Liver (tissue), 8 donors: ENCODE measurements at regions not wholly inside any gene's neighbourhood (a gene's known extent, or its start where the extent isn't known, plus 50 kb on each side); places are given as distances from the start of the nearest gene placed in this dataset.

ENCODE experiments used
- DNase-seq: peaks from one replicate; pipeline ENCODE4 v3.0.0-alpha.2; 2017; ENCODE audit warnings: low spot score
- H3K27ac ChIP-seq, 2 donors: one replicate each; pipeline ENCODE4 v1.7.0; 2013; ENCODE audit warnings: inconsistent platforms in 2 of 2, low read length in 2 of 2, control low read depth in 1 of 2, low read depth in 1 of 2, mild to moderate bottlenecking in 1 of 2
- H3K27me3 ChIP-seq, 4 donors: one replicate each; pipeline versions ENCODE4 v1.6.1 to v1.7.0; 2013; ENCODE audit warnings: low read length in 3 of 4, inconsistent platforms in 1 of 4, mild to moderate bottlenecking in 1 of 4, moderate library complexity in 1 of 4; ENCODE audit not compliant: control insufficient read depth in 4 of 4, insufficient read depth in 4 of 4
- H3K36me3 ChIP-seq, 4 donors: one replicate each; pipeline versions ENCODE4 v1.6.1 to v1.7.0; 2013; ENCODE audit warnings: low read length in 3 of 4, mild to moderate bottlenecking in 3 of 4, low read depth in 1 of 4, moderate library complexity in 1 of 4; ENCODE audit not compliant: control insufficient read depth in 4 of 4, insufficient read depth in 3 of 4
- H3K4me1 ChIP-seq, 4 donors: one replicate each; pipeline versions ENCODE4 v1.6.1 to v1.7.0; 2013; ENCODE audit warnings: low read length in 3 of 4, mild to moderate bottlenecking in 3 of 4, moderate library complexity in 1 of 4; ENCODE audit not compliant: control insufficient read depth in 4 of 4, insufficient read depth in 4 of 4
- H3K4me3 ChIP-seq, 3 donors: one replicate each; pipeline versions ENCODE4 v1.6.1 to v1.7.0; 2013; ENCODE audit warnings: low read length in 3 of 3, control low read depth in 1 of 3, low read depth in 1 of 3, mild to moderate bottlenecking in 1 of 3
- H3K9ac ChIP-seq, 2 donors: one replicate each; pipeline ENCODE4 v1.7.0; 2013; ENCODE audit warnings: low read length in 2 of 2, mild to moderate bottlenecking in 2 of 2, moderate library complexity in 2 of 2, control low read depth in 1 of 2, low read depth in 1 of 2
- H3K9me3 ChIP-seq, 4 donors: one replicate each; pipeline versions ENCODE4 v1.6.1 to v1.7.0; 2013; ENCODE audit warnings: low read length in 3 of 4; ENCODE audit not compliant: control insufficient read depth in 4 of 4
- EGR1 ChIP-seq, 2 donors: IDR thresholded peaks; 2 replicates each; pipeline ENCODE4 v1.6.1; 2016 to 2018; ENCODE audit warnings: antibody characterized with exemption in 2 of 2, low read depth in 2 of 2
- FOXA1 ChIP-seq: IDR thresholded peaks from 2 replicates; pipeline ENCODE4 v1.6.1; 2016; ENCODE audit warnings: antibody characterized with exemption
- FOXA2 ChIP-seq: IDR thresholded peaks from 2 replicates; pipeline ENCODE4 v1.6.1; 2016; ENCODE audit warnings: antibody characterized with exemption
- GABPA ChIP-seq, 2 donors: IDR thresholded peaks in 1 of 2; conservative IDR thresholded peaks in 1 of 2; 2 replicates each; pipeline ENCODE4 v1.6.1; 2016; ENCODE audit warnings: antibody characterized with exemption in 2 of 2, mild to moderate bottlenecking in 1 of 2, moderate library complexity in 1 of 2
- HNF4A ChIP-seq, 2 donors: conservative IDR thresholded peaks; 2 replicates each; pipeline ENCODE4 v1.6.1; 2016; ENCODE audit warnings: antibody characterized with exemption in 2 of 2, mild to moderate bottlenecking in 2 of 2
- HNF4G ChIP-seq: IDR thresholded peaks from 2 replicates; pipeline ENCODE4 v1.6.1; 2016; ENCODE audit warnings: antibody characterized with exemption
- JUND ChIP-seq, 2 donors: IDR thresholded peaks; 2 replicates each; pipeline ENCODE4 v1.6.1; 2016; ENCODE audit warnings: antibody characterized with exemption in 2 of 2
- NR2F2 ChIP-seq: IDR thresholded peaks from 2 replicates; pipeline ENCODE4 v1.6.1; 2016; ENCODE audit warnings: antibody characterized with exemption
- RAD21 ChIP-seq, 2 donors: IDR thresholded peaks; 2 replicates each; pipeline ENCODE4 v1.6.1; 2016; ENCODE audit warnings: antibody characterized with exemption in 2 of 2, mild to moderate bottlenecking in 2 of 2
- RXRA ChIP-seq, 2 donors: IDR thresholded peaks; 2 replicates each; pipeline ENCODE4 v1.6.1; 2017 to 2018; ENCODE audit warnings: antibody characterized with exemption in 2 of 2, mild to moderate bottlenecking in 1 of 2
- TAF1 ChIP-seq: conservative IDR thresholded peaks from 2 replicates; pipeline ENCODE4 v1.6.1; 2016; ENCODE audit warnings: antibody characterized with exemption, mild to moderate bottlenecking
- YY1 ChIP-seq: IDR thresholded peaks from 2 replicates; pipeline ENCODE4 v1.6.1; 2016; ENCODE audit warnings: antibody characterized with exemption, mild to moderate bottlenecking
- WGBS: extraction: QIAGEN DNeasy Blood & Tissue Kit; methylation state at CpG from one replicate; pipeline ENCODE4 v1.1.7; 2013; 5-methylcytosine and 5-hydroxymethylcytosine counted together
- TF ChIP-seq, protein P1 (sequence below): IDR thresholded peaks from 2 replicates; pipeline ENCODE4 v1.6.1; 2016; ENCODE audit warnings: antibody characterized with exemption, mild to moderate bottlenecking
- TF ChIP-seq, protein P2 (sequence below): fragments of 150-350 bp; IDR thresholded peaks from 2 replicates; pipeline ENCODE4 v1.5.1; 2017; ENCODE audit warnings: improper control_type of control experiment, low read depth, low read length; ENCODE audit not compliant: missing input control
- TF ChIP-seq, protein P3 (sequence below): IDR thresholded peaks from 2 replicates; pipeline ENCODE4 v1.6.1; 2016; ENCODE audit warnings: antibody characterized with exemption
- TF ChIP-seq, protein P4 (sequence below): IDR thresholded peaks from 2 replicates; pipeline ENCODE4 v1.6.1; 2016; ENCODE audit warnings: antibody characterized with exemption
- TF ChIP-seq, protein P5 (sequence below): IDR thresholded peaks from 2 replicates; pipeline ENCODE4 v1.6.1; 2016; ENCODE audit warnings: antibody characterized with exemption
- donor health status: healthy.
- donor health status: healthy.
- donor health status: healthy.
- donor health status: healthy.
- donor health status: healthy.

DNA sequence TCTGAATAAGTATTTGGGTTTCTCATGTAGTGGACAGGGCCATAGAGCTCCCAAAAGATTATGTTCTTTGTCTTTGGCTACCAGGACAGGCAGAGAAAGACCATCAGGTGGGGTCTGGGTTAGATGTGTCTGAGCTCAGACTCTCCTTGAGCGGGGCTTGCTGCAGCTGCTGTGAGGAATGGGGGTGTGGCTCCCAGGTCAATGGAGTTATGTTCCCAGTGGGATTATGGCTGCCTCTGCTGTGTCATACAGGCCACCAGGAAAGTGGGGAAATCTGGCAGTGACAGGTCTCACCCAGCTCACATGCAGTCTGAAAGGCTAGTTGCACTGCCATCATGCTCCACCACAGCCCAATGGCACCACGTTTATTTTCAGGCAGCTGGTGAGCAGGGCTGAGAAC lies 97.0 kb upstream of the FERD3L start:
- no peaks in the 10 kb centered on the region for H3K4me1 ChIP-seq
- no peaks in the 10 kb centered on the region for H3K36me3 ChIP-seq
- no peak for DNase-seq
- WGBS, result 49% methylated on average over 2 of the region's 2 CpGs
- TF ChIP-seq NR2F2, result no peak
- TF ChIP-seq FOXA2, result no peak
- TF ChIP-seq, protein P1, sequence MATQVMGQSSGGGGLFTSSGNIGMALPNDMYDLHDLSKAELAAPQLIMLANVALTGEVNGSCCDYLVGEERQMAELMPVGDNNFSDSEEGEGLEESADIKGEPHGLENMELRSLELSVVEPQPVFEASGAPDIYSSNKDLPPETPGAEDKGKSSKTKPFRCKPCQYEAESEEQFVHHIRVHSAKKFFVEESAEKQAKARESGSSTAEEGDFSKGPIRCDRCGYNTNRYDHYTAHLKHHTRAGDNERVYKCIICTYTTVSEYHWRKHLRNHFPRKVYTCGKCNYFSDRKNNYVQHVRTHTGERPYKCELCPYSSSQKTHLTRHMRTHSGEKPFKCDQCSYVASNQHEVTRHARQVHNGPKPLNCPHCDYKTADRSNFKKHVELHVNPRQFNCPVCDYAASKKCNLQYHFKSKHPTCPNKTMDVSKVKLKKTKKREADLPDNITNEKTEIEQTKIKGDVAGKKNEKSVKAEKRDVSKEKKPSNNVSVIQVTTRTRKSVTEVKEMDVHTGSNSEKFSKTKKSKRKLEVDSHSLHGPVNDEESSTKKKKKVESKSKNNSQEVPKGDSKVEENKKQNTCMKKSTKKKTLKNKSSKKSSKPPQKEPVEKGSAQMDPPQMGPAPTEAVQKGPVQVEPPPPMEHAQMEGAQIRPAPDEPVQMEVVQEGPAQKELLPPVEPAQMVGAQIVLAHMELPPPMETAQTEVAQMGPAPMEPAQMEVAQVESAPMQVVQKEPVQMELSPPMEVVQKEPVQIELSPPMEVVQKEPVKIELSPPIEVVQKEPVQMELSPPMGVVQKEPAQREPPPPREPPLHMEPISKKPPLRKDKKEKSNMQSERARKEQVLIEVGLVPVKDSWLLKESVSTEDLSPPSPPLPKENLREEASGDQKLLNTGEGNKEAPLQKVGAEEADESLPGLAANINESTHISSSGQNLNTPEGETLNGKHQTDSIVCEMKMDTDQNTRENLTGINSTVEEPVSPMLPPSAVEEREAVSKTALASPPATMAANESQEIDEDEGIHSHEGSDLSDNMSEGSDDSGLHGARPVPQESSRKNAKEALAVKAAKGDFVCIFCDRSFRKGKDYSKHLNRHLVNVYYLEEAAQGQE, result no peak
- TF ChIP-seq TAF1, result no peak
- TF ChIP-seq HNF4A (conservative IDR thresholded peaks at IDR 0.05), result no peak
- no peak for TF ChIP-seq EGR1 (IDR thresholded peaks at IDR 0.05; ENCODE audit: low read depth in 2 of 2)
- TF ChIP-seq, protein P2, sequence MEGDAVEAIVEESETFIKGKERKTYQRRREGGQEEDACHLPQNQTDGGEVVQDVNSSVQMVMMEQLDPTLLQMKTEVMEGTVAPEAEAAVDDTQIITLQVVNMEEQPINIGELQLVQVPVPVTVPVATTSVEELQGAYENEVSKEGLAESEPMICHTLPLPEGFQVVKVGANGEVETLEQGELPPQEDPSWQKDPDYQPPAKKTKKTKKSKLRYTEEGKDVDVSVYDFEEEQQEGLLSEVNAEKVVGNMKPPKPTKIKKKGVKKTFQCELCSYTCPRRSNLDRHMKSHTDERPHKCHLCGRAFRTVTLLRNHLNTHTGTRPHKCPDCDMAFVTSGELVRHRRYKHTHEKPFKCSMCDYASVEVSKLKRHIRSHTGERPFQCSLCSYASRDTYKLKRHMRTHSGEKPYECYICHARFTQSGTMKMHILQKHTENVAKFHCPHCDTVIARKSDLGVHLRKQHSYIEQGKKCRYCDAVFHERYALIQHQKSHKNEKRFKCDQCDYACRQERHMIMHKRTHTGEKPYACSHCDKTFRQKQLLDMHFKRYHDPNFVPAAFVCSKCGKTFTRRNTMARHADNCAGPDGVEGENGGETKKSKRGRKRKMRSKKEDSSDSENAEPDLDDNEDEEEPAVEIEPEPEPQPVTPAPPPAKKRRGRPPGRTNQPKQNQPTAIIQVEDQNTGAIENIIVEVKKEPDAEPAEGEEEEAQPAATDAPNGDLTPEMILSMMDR, result no peak
- TF ChIP-seq RAD21 (IDR thresholded peaks at IDR 0.05), result no peak
- TF ChIP-seq, protein P3, sequence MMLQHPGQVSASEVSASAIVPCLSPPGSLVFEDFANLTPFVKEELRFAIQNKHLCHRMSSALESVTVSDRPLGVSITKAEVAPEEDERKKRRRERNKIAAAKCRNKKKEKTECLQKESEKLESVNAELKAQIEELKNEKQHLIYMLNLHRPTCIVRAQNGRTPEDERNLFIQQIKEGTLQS, result no peak
- TF ChIP-seq YY1, result no peak
- no peak for TF ChIP-seq GABPA (IDR thresholded peaks at IDR 0.05 in 1 of 2, conservative IDR thresholded peaks at IDR 0.05 in 1 of 2)
- TF ChIP-seq JUND (IDR thresholded peaks at IDR 0.05), result no peak
- no peak for TF ChIP-seq FOXA1
- no peak for TF ChIP-seq RXRA (IDR thresholded peaks at IDR 0.05)
- no peak for TF ChIP-seq HNF4G
- TF ChIP-seq, protein P4, sequence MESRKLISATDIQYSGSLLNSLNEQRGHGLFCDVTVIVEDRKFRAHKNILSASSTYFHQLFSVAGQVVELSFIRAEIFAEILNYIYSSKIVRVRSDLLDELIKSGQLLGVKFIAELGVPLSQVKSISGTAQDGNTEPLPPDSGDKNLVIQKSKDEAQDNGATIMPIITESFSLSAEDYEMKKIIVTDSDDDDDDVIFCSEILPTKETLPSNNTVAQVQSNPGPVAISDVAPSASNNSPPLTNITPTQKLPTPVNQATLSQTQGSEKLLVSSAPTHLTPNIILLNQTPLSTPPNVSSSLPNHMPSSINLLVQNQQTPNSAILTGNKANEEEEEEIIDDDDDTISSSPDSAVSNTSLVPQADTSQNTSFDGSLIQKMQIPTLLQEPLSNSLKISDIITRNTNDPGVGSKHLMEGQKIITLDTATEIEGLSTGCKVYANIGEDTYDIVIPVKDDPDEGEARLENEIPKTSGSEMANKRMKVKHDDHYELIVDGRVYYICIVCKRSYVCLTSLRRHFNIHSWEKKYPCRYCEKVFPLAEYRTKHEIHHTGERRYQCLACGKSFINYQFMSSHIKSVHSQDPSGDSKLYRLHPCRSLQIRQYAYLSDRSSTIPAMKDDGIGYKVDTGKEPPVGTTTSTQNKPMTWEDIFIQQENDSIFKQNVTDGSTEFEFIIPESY, result no peak
- no peak overlapping the region for H3K4me3 ChIP-seq
- H3K9me3 ChIP-seq, result peaks cover 0 to 5% (median 0%) of the 10 kb centered on the region in 4 donors
- H3K9ac ChIP-seq, result no peak overlapping the region
- H3K27ac ChIP-seq, result no peak overlapping the region
- H3K27me3 ChIP-seq, result no peaks in the 10 kb centered on the region

DNA sequence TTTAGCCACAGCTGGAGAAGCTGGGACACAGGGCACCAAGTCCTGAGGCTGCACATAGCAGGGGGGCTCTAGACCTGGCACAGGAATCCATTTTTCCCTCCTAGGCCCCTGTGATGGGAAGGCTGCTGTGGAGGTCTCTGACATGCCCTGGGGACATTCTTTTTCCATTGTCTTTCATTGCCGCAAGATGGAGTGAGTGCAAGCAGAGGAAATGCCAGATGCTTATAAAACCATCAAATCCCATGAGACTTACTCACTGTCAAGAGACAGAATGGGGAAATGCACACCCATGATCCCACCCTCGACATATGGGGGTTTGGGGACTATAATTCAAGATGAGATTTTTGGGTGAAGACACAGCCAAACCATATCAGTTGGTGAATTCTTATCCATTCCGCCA lies 94.7 kb upstream of the FERD3L start:
- Histone ChIP-seq H3K4me3 (no peak overlapping the region), H3K27me3 (no peaks in the 10 kb centered on the region), H3K27ac (no peak overlapping the region), H3K4me1 (no peaks in the 10 kb centered on the region), H3K9me3 (peaks cover 0 to 5% (median 0%) of the 10 kb centered on the region in 4 donors), H3K9ac (no peak overlapping the region), H3K36me3 (no peaks in the 10 kb centered on the region)
- 76% methylated on average over 3 of the region's 3 CpGs for WGBS
- DNase-seq, result no peak
- TF ChIP-seq RAD21 (IDR thresholded peaks at IDR 0.05), result no peak
- no peak for TF ChIP-seq FOXA2
- TF ChIP-seq HNF4G, result no peak
- no peak for TF ChIP-seq GABPA (IDR thresholded peaks at IDR 0.05 in 1 of 2, conservative IDR thresholded peaks at IDR 0.05 in 1 of 2)
- TF ChIP-seq, protein P5, sequence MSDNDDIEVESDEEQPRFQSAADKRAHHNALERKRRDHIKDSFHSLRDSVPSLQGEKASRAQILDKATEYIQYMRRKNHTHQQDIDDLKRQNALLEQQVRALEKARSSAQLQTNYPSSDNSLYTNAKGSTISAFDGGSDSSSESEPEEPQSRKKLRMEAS, result no peak
- TF ChIP-seq, protein P1, result no peak
- no peak for TF ChIP-seq NR2F2
- no peak for TF ChIP-seq YY1
- TF ChIP-seq, protein P2, result no peak
- TF ChIP-seq HNF4A (conservative IDR thresholded peaks at IDR 0.05), result no peak
